SK-N-MC (cell line): ENCODE measurements at regions not wholly inside any gene's neighbourhood (a gene's known extent, or its start where the extent isn't known, plus 50 kb on each side); places are given as distances from the start of the nearest gene placed in this dataset.

Experiments used
- DNase-seq: peaks from one replicate; pipeline ENCODE4 v3.0.0-alpha.2; 2011; ENCODE audit warnings: low read depth, low spot score
- H3K27ac ChIP-seq: fragments of 200-600 bp; sonication (generic); 2 replicates; pipeline ENCODE4 v1.5.1; 2016; ENCODE audit warnings: mixed run types
- H3K36me3 ChIP-seq: fragments of 200-600 bp; sonication (generic); 2 replicates; pipeline ENCODE4 v1.6.1; 2017; ENCODE audit warnings: antibody characterized with exemption, low read length, mixed read lengths; ENCODE audit not compliant: insufficient read depth
- H3K4me3 ChIP-seq: fragments of 200-600 bp; sonication (generic); 2 replicates; pipeline ENCODE4 v1.5.1; 2016
- H3K9ac ChIP-seq: fragments of 200-600 bp; sonication (generic); 2 replicates; pipeline ENCODE4 v1.8.0; 2017; ENCODE audit warnings: mixed run types, mixed read lengths; ENCODE audit not compliant: insufficient read length
- H3K9me3 ChIP-seq: fragments of 200-600 bp; sonication (generic); 2 replicates; pipeline ENCODE4 v1.6.1; 2017; ENCODE audit warnings: low read depth, mild to moderate bottlenecking, antibody characterized with exemption, low read length, moderate library complexity, mixed read lengths
- EZH2 ChIP-seq: fragments of 200-600 bp; sonication (generic); IDR thresholded peaks from one replicate; pipeline ENCODE4 v1.6.1; 2017; ENCODE audit warnings: antibody characterized with exemption
- FOXP2 ChIP-seq: optimal IDR thresholded peaks from 2 replicates; pipeline ENCODE3; 2011; ENCODE audit warnings: mild to moderate bottlenecking, moderate library complexity; ENCODE audit not compliant: insufficient read depth; ENCODE audit errors: extremely low read length, control extremely low read depth
- POLR2AphosphoS5 ChIP-seq: IDR thresholded peaks from 2 replicates; pipeline ENCODE4 v1.6.1; 2012; ENCODE audit warnings: mild to moderate bottlenecking, low read depth, low read length, borderline replicate concordance

GRCh38 chr20:60653111-60653845, 598.8 kb upstream of the CDH4 start:
- no peak for DNase-seq
- H3K9ac ChIP-seq: no peak overlapping the region
- no peak for TF ChIP-seq FOXP2
- TF ChIP-seq POLR2AphosphoS5: no peak
- TF ChIP-seq EZH2: no peak
- H3K27ac ChIP-seq: no peak overlapping the region
- no peaks in the 10 kb centered on the region for H3K36me3 ChIP-seq
- H3K4me3 ChIP-seq: no peak overlapping the region
- no peaks in the 10 kb centered on the region for H3K9me3 ChIP-seq

GRCh38 chr20:60658681-60659080, 593.4 kb upstream of the CDH4 start:
- Histone ChIP-seq H3K36me3 (no peaks in the 10 kb centered on the region), H3K4me3 (no peak overlapping the region), H3K9ac (no peak overlapping the region), H3K27ac (no peak overlapping the region), H3K9me3 (no peaks in the 10 kb centered on the region)
- no peak for TF ChIP-seq FOXP2
- TF ChIP-seq EZH2: no peak
- TF ChIP-seq POLR2AphosphoS5: no peak
- DNase-seq: no peak

- H3K4me3 ChIP-seq: no peak overlapping the region
- TF ChIP-seq EZH2 (no peak), POLR2AphosphoS5 (no peak), FOXP2 (no peak)
- no peak overlapping the region for H3K9ac ChIP-seq
- no peak for DNase-seq
- no peak overlapping the region for H3K27ac ChIP-seq
- H3K9me3 ChIP-seq: no peaks in the 10 kb centered on the region
- H3K36me3 ChIP-seq: no peaks in the 10 kb centered on the region
These were observed 592.8 kb upstream of the CDH4 start for GRCh38 chr20:60659240-60659639.

GRCh38 chr20:60662307-60662706, 589.8 kb upstream of the CDH4 start:
- no peak for DNase-seq
- TF ChIP-seq POLR2AphosphoS5 (no peak), EZH2 (no peak), FOXP2 (no peak)
- Histone ChIP-seq H3K9ac (no peak overlapping the region), H3K4me3 (no peak overlapping the region), H3K36me3 (no peaks in the 10 kb centered on the region), H3K27ac (no peak overlapping the region), H3K9me3 (no peaks in the 10 kb centered on the region)

GRCh38 chr20:60664106-60664505, 588.0 kb upstream of the CDH4 start:
- Histone ChIP-seq H3K36me3 (no peaks in the 10 kb centered on the region), H3K4me3 (no peak overlapping the region), H3K9me3 (no peaks in the 10 kb centered on the region), H3K27ac (no peak overlapping the region), H3K9ac (no peak overlapping the region)
- no peak for TF ChIP-seq EZH2
- no peak for TF ChIP-seq FOXP2
- no peak for TF ChIP-seq POLR2AphosphoS5
- no peak for DNase-seq

- no peak for DNase-seq
- Histone ChIP-seq H3K4me3 (no peak overlapping the region), H3K9ac (no peak overlapping the region), H3K36me3 (no peaks in the 10 kb centered on the region), H3K27ac (no peak overlapping the region), H3K9me3 (no peaks in the 10 kb centered on the region)
- TF ChIP-seq FOXP2 (no peak), POLR2AphosphoS5 (no peak), EZH2 (no peak)
These were observed 584.4 kb upstream of the CDH4 start for GRCh38 chr20:60667641-60668040.

GRCh38 chr20:60669211-60669610, 582.9 kb upstream of the CDH4 start:
- no peak for DNase-seq
- Histone ChIP-seq H3K27ac (no peak overlapping the region), H3K9me3 (no peaks in the 10 kb centered on the region), H3K36me3 (no peaks in the 10 kb centered on the region), H3K9ac (no peak overlapping the region), H3K4me3 (no peak overlapping the region)
- TF ChIP-seq FOXP2 (no peak), EZH2 (no peak), POLR2AphosphoS5 (no peak)

- H3K27ac ChIP-seq: no peak overlapping the region
- TF ChIP-seq EZH2 (no peak), FOXP2 (no peak), POLR2AphosphoS5 (no peak)
- no peak overlapping the region for H3K9ac ChIP-seq
These were observed 576.0 kb upstream of the CDH4 start for GRCh38 chr20:60676011-60676410.

GRCh38 chr20:60677819-60678218, 574.2 kb upstream of the CDH4 start:
- no peak for DNase-seq
- TF ChIP-seq EZH2 (no peak), FOXP2 (no peak), POLR2AphosphoS5 (no peak)
- Histone ChIP-seq H3K9ac (no peak overlapping the region), H3K4me3 (no peak overlapping the region), H3K27ac (no peak overlapping the region), H3K9me3 (no peaks in the 10 kb centered on the region), H3K36me3 (no peaks in the 10 kb centered on the region)

More at GRCh38 chr20:60676011-60676410, 576.0 kb upstream of the CDH4 start:
- Histone ChIP-seq H3K4me3 (no peak overlapping the region), H3K9me3 (no peaks in the 10 kb centered on the region), H3K36me3 (no peaks in the 10 kb centered on the region)
- DNase-seq: no peak
